ENCODE measurements at regions not wholly inside any gene's neighbourhood (a gene's known extent, or its start where the extent isn't known, plus 50 kb on each side); places are given as distances from the start of the nearest gene placed in this dataset.

GRCh38 chr12:91276509-91276908, 93.9 kb upstream of the DCN start:
- Mint-ChIP-seq H3K9me3 (ENCODE audit: unreplicated experiment) (no peaks in the 10 kb centered on the region), H3K4me1 (ENCODE audit: low read depth, unreplicated experiment) (no peaks in the 10 kb centered on the region), H3K4me3 (ENCODE audit: unreplicated experiment) (no peak overlapping the region), H3K27me3 (ENCODE audit: insufficient read depth, unreplicated experiment) (peaks cover 7% of the 10 kb centered on the region), H3K27ac (ENCODE audit: unreplicated experiment) (no peak overlapping the region), H3K36me3 (ENCODE audit: insufficient read depth, unreplicated experiment) (no peaks in the 10 kb centered on the region)
- no peak for DNase-seq
- ChIA-PET POLR2A (no interaction called here), CTCF (no interaction called here)
- Histone ChIP-seq H3K36me3 (ENCODE audit: control insufficient read depth, insufficient read depth, low read length) (no peaks in the 10 kb centered on the region), H3K27me3 (replicated peaks; ENCODE audit: control insufficient read depth, insufficient read depth, low read length) (no peaks in the 10 kb centered on the region), H3K4me3 (ENCODE audit: low read depth, low read length) (no peak overlapping the region), H3K4me1 (no peaks in the 10 kb centered on the region), H3K9me3 (no peaks in the 10 kb centered on the region)
- BruUV-seq (replicated peaks): no TSS peak
- no peak for TF ChIP-seq CTCF (IDR thresholded peaks at IDR 0.05; ENCODE audit: insufficient read depth in 1 of 2, low read depth in 1 of 2, low read length in 1 of 2, severe bottlenecking in 1 of 2, unreplicated experiment in 1 of 2)
- intact Hi-C loops (cut with micrococcal nuclease; ENCODE audit: unreplicated experiment): no loop called here

- intact Hi-C loops (cut with micrococcal nuclease; ENCODE audit: unreplicated experiment): no loop called here
- no peak for DNase-seq
- no peaks in the 10 kb centered on the region for H3K27me3 ChIP-seq (replicated peaks; ENCODE audit: control insufficient read depth, insufficient read depth, low read length)
- ChIA-PET POLR2A (no interaction called here), CTCF (no interaction called here)
- Mint-ChIP-seq H3K27me3 (ENCODE audit: insufficient read depth, unreplicated experiment) (peaks cover 11% of the 10 kb centered on the region), H3K4me1 (ENCODE audit: low read depth, unreplicated experiment) (no peaks in the 10 kb centered on the region), H3K9me3 (ENCODE audit: unreplicated experiment) (no peaks in the 10 kb centered on the region), H3K36me3 (ENCODE audit: insufficient read depth, unreplicated experiment) (no peaks in the 10 kb centered on the region), H3K27ac (ENCODE audit: unreplicated experiment) (no peak overlapping the region), H3K4me3 (ENCODE audit: unreplicated experiment) (no peak overlapping the region)
- no peaks in the 10 kb centered on the region for H3K9me3 ChIP-seq
- no peaks in the 10 kb centered on the region for H3K36me3 ChIP-seq (ENCODE audit: control insufficient read depth, insufficient read depth, low read length)
- BruUV-seq (replicated peaks): no TSS peak
- no peak overlapping the region for H3K4me3 ChIP-seq (ENCODE audit: low read depth, low read length)
- TF ChIP-seq CTCF (IDR thresholded peaks at IDR 0.05; ENCODE audit: insufficient read depth in 1 of 2, low read depth in 1 of 2, low read length in 1 of 2, severe bottlenecking in 1 of 2, unreplicated experiment in 1 of 2): no peak
- H3K4me1 ChIP-seq: no peaks in the 10 kb centered on the region
These were observed 92.7 kb upstream of the DCN start for GRCh38 chr12:91275321-91275720.

- Mint-ChIP-seq H3K9me3 (ENCODE audit: unreplicated experiment) (no peaks in the 10 kb centered on the region), H3K4me3 (ENCODE audit: unreplicated experiment) (no peak overlapping the region), H3K4me1 (ENCODE audit: low read depth, unreplicated experiment) (no peaks in the 10 kb centered on the region), H3K27ac (ENCODE audit: unreplicated experiment) (no peak overlapping the region), H3K36me3 (ENCODE audit: insufficient read depth, unreplicated experiment) (no peaks in the 10 kb centered on the region), H3K27me3 (ENCODE audit: insufficient read depth, unreplicated experiment) (peaks cover 11% of the 10 kb centered on the region)
- CTCF ChIA-PET: no interaction called here
- Histone ChIP-seq H3K36me3 (ENCODE audit: control insufficient read depth, insufficient read depth, low read length) (no peaks in the 10 kb centered on the region), H3K4me1 (no peaks in the 10 kb centered on the region), H3K4me3 (ENCODE audit: low read depth, low read length) (no peak overlapping the region), H3K9me3 (no peaks in the 10 kb centered on the region), H3K27me3 (replicated peaks; ENCODE audit: control insufficient read depth, insufficient read depth, low read length) (no peaks in the 10 kb centered on the region)
- no TSS peak for BruUV-seq (replicated peaks)
- no peak for DNase-seq
- no peak for TF ChIP-seq CTCF (IDR thresholded peaks at IDR 0.05; ENCODE audit: insufficient read depth in 1 of 2, low read depth in 1 of 2, low read length in 1 of 2, severe bottlenecking in 1 of 2, unreplicated experiment in 1 of 2)
- POLR2A ChIA-PET: no interaction called here
- intact Hi-C loops (cut with micrococcal nuclease; ENCODE audit: unreplicated experiment): no loop called here
These were observed 92.3 kb upstream of the DCN start for GRCh38 chr12:91274916-91275315.
